ENCODE measurements at regions not wholly inside any gene's neighbourhood (a gene's known extent, or its start where the extent isn't known, plus 50 kb on each side); places are given as distances from the start of the nearest gene placed in this dataset.
A peak's percentile ranks its signal among the peaks of the same experiment; 100 is the strongest.
"Not testable (repeated sequence)": the region's sequence is repeated elsewhere in the genome, so short reads cannot be mapped to it uniquely, and the experiment has no call there.

DNA sequence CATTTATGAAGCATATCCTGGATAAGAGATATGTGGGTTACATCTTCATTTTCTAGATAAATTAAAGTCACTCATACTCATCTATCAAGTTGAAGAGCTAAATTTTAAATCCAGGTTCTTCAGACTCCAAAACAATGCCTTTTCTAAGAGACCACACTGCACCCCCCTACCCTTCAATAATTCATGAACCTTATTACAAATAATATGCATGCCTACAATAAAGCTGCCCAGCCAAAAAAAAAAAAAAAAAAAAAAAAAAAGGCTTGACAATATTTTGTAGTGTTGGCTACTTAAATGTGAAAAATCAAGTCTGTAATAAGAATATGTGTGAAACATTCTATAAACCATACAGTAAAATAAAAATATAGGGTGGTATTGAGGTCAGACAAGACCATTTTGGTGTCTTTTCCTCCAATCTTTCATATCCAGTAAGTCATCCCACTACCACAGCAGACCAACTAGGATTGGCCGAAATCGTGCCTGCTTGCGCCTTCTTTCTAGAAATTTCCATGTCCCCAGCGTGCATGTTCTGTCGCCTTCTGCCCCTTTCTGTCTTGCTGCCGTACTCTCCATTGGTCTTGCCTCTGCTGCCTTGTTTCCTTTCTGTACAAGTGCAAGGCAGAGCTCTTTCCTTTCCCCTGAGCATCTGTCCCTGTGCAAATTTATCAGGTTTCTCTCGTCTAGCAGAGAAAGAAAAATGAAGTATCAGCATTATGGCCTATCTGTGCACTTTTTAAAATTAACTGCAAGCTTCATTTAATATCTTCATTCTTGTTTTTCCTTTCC lies 92.6 kb upstream of the NDUFV2 start:
- no peak for DNase-seq

DNA sequence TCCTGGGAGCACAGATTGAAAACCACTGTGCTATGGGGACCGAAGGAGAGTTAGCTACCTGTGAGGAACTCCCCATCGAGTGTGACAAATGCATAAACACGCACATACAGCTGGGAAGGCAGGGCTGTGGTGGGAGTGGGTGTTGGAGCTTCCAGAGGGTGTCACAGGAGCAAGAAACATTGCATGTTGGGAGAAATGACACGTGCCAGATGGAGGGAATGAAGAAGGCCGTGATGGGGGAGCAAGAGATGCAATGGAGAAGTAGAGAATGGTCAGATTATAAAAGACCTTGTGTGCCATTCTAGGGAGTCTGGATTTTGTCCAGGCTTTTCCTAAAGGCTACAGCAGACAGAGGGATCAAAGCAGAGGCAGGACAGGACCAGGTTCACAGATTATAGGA lies 91.1 kb upstream of the NDUFV2 start:
- no peak for DNase-seq

- no peak for DNase-seq
Observed at GRCh38 chr18:9013926-9014373, 88.5 kb upstream of the NDUFV2 start.

GRCh38 chr18:9015689-9016088 lies 86.8 kb upstream of the NDUFV2 start:
- DNase-seq = no peak

DNA sequence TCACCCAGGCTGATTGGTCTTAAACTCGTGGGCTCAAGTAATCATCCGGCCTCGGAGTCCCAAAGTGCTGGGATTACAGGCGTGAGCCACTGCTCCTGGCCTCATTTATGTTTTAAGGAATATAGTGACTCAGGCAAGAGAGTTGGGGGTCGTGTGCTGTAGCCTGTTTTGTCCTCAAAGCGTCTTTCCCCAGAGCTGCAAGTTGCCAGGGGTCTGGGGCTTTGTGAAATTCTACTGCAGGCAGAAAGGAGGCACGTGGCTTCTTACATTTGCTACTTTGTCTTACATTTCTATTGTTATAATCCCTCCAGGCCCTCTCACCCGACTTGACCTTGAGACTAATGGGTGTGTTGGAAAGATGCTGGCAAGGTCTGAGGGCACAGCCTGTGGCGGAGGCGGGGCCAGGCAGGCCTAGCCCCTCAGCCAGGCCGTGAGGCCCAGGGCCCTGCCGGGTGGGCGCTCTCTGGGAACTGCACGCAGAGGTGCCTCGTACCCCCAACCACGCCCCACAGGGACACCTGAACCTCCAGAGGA lies 85.8 kb upstream of the NDUFV2 start:
- DNase-seq = no peak

DNA sequence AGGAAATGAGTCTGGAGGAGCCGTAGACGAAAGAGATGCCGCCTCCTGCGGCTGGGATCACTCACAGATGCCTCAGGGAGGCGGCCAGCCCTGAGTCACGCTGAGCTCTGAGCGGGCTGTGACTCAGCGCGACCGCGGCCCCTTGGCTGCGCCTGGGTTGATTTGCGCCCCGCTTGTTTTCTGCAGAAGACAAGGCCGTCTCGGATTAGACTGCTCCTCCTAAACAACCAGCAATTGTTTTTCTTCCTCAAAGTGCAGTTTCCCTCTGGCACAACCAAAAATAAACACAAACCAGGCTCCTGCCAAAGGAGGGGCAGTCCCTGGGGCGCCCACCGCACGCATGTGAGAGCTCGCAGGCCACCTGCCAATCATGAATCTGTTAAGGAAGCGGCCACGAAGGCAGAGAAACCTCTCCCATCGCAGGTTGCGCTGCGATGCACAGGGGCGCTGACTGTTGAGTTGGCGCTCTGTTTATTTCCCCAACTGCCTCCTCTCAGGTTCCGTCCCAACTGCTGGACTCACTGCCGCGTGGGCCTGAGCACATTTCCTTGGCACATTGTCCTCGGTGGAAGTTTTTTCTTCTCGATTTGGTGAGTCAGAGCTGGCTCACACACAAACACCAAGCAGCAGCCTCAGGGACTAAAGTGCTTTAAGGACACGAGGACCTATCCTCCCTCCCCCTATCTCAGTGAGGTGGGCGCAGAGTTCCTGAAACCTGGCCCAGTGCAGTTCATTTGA lies 85.2 kb upstream of the NDUFV2 start:
- DNase-seq = peak in 11 of 56 donors; percentile 1 to 35 (median 7)

DNA sequence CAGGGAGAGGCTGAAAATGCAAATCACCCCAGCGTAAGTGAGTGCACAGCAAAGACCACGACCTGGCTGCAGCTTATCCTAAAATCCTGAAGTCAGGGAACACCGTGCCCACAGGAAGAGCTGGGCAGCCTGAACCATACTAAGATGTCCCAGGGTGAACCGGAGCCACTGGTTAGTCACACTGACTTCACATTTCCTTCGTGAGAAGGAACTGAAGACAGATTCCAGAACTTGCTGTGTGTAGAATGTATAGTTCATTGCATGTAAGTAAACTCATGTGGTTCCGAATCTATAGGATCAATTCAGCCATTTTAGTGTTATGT lies 84.6 kb upstream of the NDUFV2 start:
- no peak for DNase-seq

DNA sequence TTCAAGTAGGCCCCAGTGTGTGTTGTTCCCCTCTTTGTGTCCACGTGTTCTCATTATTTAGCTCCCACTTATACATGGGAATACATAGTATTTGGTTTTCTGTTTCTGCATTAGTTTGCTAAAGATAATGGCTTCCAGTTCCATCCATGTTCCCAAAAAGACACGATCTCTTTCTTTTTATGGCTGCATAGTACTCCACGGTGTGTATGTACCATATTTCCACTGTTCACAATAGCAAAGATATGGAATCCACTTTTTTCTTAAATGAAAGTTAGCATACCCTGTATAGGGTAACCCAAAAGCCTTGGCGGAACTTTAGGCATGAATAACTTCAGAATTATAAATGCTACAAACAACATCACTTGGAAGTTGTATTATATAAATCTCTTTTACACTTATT lies 83.4 kb upstream of the NDUFV2 start:
- no peak for DNase-seq

GRCh38 chr18:9020221-9020620 lies 82.3 kb upstream of the NDUFV2 start:
- no peak for DNase-seq

GRCh38 chr18:9021458-9021857 lies 81.0 kb upstream of the NDUFV2 start:
- no peak for DNase-seq

DNA sequence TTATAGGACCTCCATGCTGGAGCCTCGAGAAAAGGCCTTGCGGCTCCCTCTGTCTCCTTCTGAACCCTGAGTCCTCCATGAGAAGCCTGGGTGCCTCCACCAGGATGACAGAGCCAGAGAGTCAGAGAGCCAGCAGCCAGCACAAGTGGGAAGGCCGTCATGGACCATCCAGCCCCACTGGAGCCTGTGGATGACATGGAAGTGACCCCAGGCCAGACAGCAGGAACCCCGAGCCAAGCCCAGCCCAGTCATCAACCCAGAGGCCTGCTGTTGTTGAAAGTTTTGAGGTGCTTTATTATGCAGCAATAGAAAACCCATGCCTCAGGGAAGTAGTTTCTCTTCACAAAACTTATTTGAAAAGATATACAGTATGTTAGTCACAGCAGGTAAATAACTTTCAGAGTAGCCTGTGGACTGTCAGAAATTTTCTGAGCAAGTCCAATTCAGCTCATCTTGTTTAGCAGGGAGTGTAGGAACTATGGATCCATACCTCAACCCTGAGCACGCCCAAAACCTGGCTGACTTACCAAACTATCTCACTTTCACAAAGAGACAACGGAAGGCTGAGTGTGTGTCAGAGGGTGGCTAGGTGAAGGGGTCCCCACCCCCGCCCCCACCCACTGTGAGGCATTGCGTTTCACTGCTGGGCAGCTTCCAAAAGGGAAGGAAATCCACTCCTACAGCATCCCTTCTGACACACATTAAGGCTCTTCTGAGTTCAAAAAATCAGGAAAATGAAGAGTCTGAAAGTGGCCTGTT lies 79.9 kb upstream of the NDUFV2 start:
- DNase-seq = no peak

GRCh38 chr18:9024031-9024646 lies 78.4 kb upstream of the NDUFV2 start:
- DNase-seq = not testable (repeated sequence)

DNA sequence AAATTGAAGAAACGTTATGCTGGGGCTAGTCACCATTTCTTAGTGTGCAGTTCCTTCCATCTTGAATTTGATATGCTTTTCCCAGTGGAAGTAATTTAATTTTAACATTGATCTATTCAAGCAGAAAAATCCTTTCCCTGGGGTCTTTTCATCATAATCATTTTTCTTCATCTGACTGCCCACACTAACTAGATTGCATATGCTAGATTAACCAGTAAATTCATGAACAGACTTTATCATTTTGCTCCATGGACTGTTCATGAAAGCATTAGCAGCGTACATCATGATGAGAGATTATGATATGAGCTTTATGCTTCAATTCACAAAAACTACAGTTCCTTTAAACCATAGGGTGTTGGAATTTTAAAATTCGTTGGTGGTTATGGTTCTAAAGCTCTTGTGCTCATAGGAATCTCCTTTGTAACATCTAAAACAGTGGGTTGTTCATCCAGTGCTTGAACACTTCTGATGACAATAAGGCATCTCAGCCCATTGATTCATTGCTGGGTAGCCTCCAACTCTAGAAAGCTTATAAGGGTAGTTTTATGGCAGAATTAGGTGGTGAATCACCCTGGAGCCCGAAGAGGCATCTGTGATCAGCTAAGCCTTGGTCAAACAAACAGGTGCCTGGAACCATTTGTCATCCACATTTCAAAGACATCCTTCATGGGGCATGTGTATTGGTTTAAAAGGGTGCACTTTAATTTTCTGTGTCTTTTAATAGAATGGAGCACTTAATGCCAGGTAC lies 77.2 kb upstream of the NDUFV2 start:
- DNase-seq = no peak

GRCh38 chr18:9029131-9029530 lies 73.4 kb upstream of the NDUFV2 start:
- DNase-seq = no peak

- no peak for DNase-seq
Observed at GRCh38 chr18:9032519-9032918, 70.0 kb upstream of the NDUFV2 start.

GRCh38 chr18:9038277-9038871 lies 64.1 kb upstream of the NDUFV2 start:
- no peak for DNase-seq

DNA sequence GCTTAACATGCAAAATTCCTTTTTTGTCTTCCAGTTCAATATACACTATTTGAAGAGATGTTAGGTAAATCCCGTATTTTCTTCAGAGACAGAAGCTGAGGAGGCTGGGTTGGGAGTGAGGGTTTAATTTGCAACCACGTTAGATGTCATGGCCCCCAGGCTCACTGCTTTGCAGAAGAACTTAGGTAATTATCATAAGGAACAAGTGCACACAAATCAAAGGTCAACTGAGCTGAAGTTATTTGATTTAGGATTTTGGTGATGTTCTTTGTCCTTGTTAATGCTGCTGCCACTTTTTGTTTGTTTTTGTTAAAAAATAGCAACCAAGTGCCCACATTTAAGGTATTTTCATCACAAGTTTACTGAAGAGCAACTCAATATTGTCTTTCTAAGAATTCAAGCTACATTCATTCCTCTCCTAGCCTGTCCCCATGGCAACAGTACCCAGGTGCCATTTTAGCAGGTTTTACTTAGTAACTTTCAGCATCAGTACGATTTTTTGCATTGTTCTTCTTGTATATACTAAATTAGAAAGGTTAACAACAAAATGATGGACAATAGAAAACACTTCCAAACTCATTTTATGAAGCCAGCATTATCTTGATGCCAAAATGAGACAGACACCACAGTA lies 62.9 kb upstream of the NDUFV2 start:
- no peak for DNase-seq

DNA sequence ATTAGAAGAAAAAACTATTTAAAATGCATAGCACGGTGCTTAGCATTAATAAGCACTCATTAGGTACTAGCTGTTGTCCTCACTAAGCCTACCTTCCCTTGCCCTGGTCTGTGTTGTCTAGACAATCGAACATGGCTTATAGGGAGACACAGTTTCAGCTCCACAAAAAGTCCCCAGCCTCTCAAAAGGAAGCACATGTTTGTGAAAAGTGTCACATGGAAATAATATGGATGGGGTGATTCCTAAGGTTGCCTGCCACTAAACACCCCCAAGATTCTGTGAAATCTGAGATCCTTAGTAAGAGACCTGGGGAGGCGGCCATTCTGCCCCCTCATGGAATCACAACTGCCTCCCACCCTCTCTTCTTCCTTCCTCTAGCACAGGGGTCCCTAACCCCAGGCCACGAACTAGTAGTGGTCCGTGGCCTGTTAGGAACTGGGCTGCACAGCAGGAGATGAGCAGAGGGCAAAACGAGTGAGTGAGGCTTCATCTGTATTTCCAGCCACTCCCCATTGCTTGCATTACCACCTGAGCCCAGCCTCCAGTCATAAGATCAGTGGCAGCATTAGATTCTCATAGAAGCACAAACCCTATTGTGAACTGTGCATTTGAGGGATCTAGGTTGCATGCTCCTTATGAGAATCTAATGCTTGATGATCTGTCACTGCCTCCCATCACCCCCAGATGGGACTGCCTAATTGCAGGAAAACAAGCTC lies 59.6 kb upstream of the NDUFV2 start:
- no peak for DNase-seq

- no peak for DNase-seq
Observed at GRCh38 chr18:9043581-9043980, 58.9 kb upstream of the NDUFV2 start.
